DMS 273 (cell line): ENCODE measurements at regions not wholly inside any gene's neighbourhood (a gene's known extent, or its start where the extent isn't known, plus 50 kb on each side); places are given as distances from the start of the nearest gene placed in this dataset.
A peak's percentile ranks its signal among the peaks of the same experiment; 100 is the strongest.

Source experiments
- DNase-seq: peaks from one replicate; lab custom pipeline; 2025; ENCODE audit not compliant: unreplicated experiment; lab: John Stamatoyannopoulos, UW

- peak; percentile 10 for DNase-seq
Observed at GRCh38 chr11:45725121-45725520, 59.7 kb upstream of the CHST1 start.

GRCh38 chr11:45724153-45724552 lies 58.7 kb upstream of the CHST1 start:
- DNase-seq = peak; percentile 83

DNA sequence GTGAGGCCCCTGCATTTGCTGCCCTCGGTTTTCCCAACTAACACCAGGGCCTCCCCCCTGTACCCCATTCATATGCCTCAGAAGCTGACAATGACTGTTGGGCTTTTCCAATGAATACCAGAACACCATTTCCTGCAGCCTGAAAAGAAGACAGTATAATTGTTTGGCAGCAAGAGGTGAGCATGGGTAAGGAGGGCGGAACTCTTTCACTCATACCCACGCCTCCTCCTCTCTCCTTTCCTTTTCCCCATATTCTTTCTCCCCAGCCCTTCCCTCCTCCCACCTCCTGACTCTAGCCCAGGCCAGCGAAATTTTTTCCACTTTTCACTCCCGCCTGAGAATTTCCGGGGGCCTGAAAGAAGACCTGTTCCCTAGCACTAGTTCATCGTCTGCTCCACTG lies 58.0 kb upstream of the CHST1 start:
- DNase-seq = no peak

GRCh38 chr11:45722144-45722543 lies 56.7 kb upstream of the CHST1 start:
- no peak for DNase-seq

- no peak for DNase-seq
Observed at GRCh38 chr11:45717526-45717925, 52.1 kb upstream of the CHST1 start.

- no peak for DNase-seq
Observed at GRCh38 chr11:45715418-45715817, 50.0 kb upstream of the CHST1 start.
